GM12873 (cell line): ENCODE measurements at regions not wholly inside any gene's neighbourhood (a gene's known extent, or its start where the extent isn't known, plus 50 kb on each side); places are given as distances from the start of the nearest gene placed in this dataset.

Experiments used
- CTCF ChIP-seq: IDR thresholded peaks from 2 replicates; pipeline ENCODE4 v1.5.1; 2012; ENCODE audit warnings: low read depth, mild to moderate bottlenecking, moderate library complexity, low read length, control low read depth; ENCODE audit not compliant: insufficient read depth; ENCODE audit errors: missing control alignments

DNA sequence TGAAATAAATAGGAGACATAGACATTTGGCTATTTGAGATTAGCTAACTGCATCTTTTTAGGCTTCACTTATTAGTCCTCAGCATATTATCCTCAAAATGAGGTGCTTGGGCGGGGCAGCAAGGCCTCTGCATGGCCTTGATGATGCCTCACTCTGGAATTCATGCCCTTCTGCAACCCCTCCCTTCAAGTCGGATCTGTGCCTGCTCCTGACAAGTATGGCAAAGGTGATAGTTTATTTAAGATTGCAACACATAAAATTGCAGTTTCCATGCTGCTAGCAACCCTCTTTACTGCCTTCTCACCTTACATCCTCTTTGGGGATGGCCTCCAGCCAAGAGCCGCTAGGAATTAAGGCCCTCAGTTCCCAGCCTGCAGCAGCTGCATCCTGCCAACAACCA, 241.3 kb upstream of the ADARB2 start:
- TF ChIP-seq CTCF: no peak

GRCh38 chr10:1977461-1977860, 240.1 kb upstream of the ADARB2 start:
- no peak for TF ChIP-seq CTCF

DNA sequence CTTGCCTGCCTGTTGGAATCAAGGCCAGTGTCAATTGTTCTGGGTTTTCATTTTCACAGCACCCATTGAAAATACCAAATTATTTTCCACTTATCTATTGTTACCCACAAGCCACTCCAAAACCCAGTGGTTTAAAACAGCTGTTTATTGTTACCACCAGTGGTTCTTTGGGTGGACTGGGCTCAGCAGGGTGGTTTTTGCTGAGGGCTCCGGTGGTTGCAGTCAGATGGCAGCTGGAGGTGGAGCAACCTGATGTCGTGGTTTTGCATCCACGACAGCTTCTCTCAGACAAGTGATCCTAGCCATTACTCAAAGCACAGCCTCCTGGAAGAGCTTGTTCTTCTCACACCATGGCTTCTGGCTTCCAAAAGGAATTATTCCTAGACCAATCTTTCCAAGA, 235.1 kb upstream of the ADARB2 start:
- no peak for TF ChIP-seq CTCF

DNA sequence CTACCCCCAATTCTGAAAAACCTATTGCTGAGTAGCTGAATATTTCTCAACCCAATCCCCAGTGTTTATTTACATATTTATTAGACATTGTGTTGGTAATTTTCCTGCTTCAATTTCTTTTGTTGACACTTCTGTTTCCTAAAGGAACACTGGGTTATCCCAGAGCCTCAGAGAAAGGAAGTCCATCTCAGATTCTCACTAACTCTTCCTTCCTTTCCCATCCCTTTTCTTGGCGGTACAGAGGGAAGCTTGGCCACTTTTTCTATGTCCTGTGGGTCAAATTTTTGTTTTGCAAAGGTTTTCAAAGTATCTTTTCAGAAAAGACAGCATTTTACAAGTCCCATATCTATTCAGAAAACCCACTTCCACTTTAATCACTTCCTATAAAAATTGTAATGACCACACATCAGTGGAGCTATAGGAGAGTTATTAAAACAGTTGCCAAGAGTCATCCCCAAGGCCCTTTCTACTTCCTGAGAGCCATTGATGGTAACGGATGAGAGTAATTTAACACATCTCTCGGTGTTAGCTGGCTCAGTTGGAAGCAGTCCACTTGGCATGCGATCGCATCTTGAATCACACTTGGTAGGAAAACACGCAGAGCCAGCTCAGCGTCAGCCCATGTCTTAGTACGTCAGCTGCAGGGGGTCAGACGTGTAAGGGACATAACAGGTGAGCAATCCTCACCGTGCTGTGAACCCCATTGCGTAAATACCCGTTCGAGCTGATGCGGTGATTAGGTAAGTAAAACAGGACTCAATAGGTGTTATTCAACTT, 231.1 kb upstream of the ADARB2 start:
- TF ChIP-seq CTCF: no peak

- TF ChIP-seq CTCF: no peak
These were observed 229.5 kb upstream of the ADARB2 start for GRCh38 chr10:1966712-1967376.

GRCh38 chr10:1964476-1964875, 227.2 kb upstream of the ADARB2 start:
- no peak for TF ChIP-seq CTCF

GRCh38 chr10:1963341-1963740, 226.0 kb upstream of the ADARB2 start:
- TF ChIP-seq CTCF: no peak
